ENCODE measurements at regions not wholly inside any gene's neighbourhood (a gene's known extent, or its start where the extent isn't known, plus 50 kb on each side); places are given as distances from the start of the nearest gene placed in this dataset.

GRCh38 chr5:16372493-16372892 lies 93.1 kb downstream of the ZNF622 start:
- TF ChIP-seq CTCF (IDR thresholded peaks at IDR 0.05 in 2 of 3, conservative IDR thresholded peaks at IDR 0.05 in 1 of 3; ENCODE audit: borderline replicate concordance in 1 of 3, insufficient read depth in 1 of 3, low read depth in 2 of 3, low read length in 2 of 3) (no peak), POLR2A (IDR thresholded peaks at IDR 0.05; ENCODE audit: borderline replicate concordance, extremely low read depth, insufficient read depth, insufficient read length) (no peak), ATF3 (IDR thresholded peaks at IDR 0.05) (no peak)
